ENCODE measurements at regions not wholly inside any gene's neighbourhood (a gene's known extent, or its start where the extent isn't known, plus 50 kb on each side); places are given as distances from the start of the nearest gene placed in this dataset.
A peak's percentile ranks its signal among the peaks of the same experiment; 100 is the strongest.

- DNase-seq: no peak
Observed at GRCh38 chr3:13207975-13208705, 134.9 kb upstream of the IQSEC1 start.

GRCh38 chr3:13207578-13207922 lies 134.3 kb upstream of the IQSEC1 start:
- no peak for DNase-seq

- DNase-seq: no peak
Observed at GRCh38 chr3:13206799-13207577, 133.8 kb upstream of the IQSEC1 start.

GRCh38 chr3:13205567-13206143 lies 132.4 kb upstream of the IQSEC1 start:
- no peak for DNase-seq

GRCh38 chr3:13204177-13204581 lies 130.9 kb upstream of the IQSEC1 start:
- DNase-seq: no peak

GRCh38 chr3:13203398-13204176 lies 130.4 kb upstream of the IQSEC1 start:
- DNase-seq: no peak

- DNase-seq: no peak
Observed at GRCh38 chr3:13202744-13203397, 129.6 kb upstream of the IQSEC1 start.

GRCh38 chr3:13201851-13202250 lies 128.6 kb upstream of the IQSEC1 start:
- DNase-seq: no peak

- DNase-seq: peak; percentile 33
Observed at GRCh38 chr3:13200946-13201345, 127.7 kb upstream of the IQSEC1 start.

- no peak for DNase-seq
Observed at GRCh38 chr3:13200465-13200864, 127.2 kb upstream of the IQSEC1 start.

GRCh38 chr3:13199899-13200451 lies 126.7 kb upstream of the IQSEC1 start:
- DNase-seq: no peak

- DNase-seq: no peak
Observed at GRCh38 chr3:13199006-13199776, 126.0 kb upstream of the IQSEC1 start.

- DNase-seq: no peak
Observed at GRCh38 chr3:13198264-13198879, 125.1 kb upstream of the IQSEC1 start.

- no peak for DNase-seq
Observed at GRCh38 chr3:13197795-13198194, 124.6 kb upstream of the IQSEC1 start.

- DNase-seq: no peak
Observed at GRCh38 chr3:13197281-13197680, 124.1 kb upstream of the IQSEC1 start.

GRCh38 chr3:13195374-13195773 lies 122.1 kb upstream of the IQSEC1 start:
- no peak for DNase-seq

GRCh38 chr3:13194285-13195209 lies 121.3 kb upstream of the IQSEC1 start:
- no peak for DNase-seq

GRCh38 chr3:13193320-13194284 lies 120.4 kb upstream of the IQSEC1 start:
- DNase-seq: no peak
